Skeletal muscle cell (primary cell): ENCODE measurements at regions not wholly inside any gene's neighbourhood (a gene's known extent, or its start where the extent isn't known, plus 50 kb on each side); places are given as distances from the start of the nearest gene placed in this dataset.

ENCODE experiments used
- DNase-seq: peaks from one replicate; pipeline ENCODE4 v3.0.0-alpha.2; 2010; ENCODE audit warnings: low read depth
- H3K4me3 ChIP-seq: 2 replicates; pipeline ENCODE4 v1.5.1; 2011; ENCODE audit warnings: low read depth, mild to moderate bottlenecking, control low read depth, low read length, moderate library complexity

DNA sequence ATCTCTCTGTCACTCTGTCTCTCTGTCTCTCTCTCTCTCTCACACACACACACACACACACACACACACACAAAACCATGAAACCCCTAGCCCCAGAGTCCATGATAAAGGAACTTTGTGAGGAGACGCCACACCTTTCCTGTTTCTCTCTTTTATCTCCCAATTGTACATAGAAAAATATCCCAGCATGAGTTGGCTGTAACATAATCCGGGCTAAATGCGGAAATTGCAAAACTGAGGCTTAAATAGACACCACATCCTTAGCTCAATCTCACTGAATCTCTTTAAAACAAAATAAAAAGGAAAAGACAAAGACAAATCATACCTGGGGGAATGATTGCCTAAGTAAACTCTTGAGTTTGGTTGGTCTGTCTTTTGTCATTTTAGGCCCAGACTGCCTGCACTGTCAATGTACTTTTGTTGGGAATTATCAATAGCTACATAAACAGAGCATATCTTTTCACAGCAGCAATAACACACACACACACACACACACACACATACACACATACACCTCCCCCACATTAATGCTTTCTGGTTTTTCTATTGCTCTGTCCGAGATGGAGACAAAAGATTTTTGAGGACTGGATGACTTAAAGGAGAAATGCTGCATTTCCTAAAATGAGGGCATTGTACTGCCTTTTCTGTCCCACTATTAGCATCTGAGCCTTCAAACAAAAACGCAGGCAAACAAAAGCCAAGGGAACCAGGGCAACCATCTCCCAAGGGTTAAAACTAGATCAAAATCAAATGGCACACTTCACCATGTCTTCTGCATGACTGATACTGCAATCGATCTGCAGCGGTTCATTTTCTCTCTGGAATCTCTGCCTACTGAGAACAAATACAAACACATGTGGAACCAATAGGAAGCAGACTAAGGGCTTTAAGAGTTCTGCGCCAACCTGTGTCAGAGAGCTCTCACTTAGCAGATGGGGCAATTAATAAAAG lies 321.5 kb downstream of the NFIB start:
- DNase-seq = no peak
- H3K4me3 ChIP-seq = no peak overlapping the region

GRCh38 chr9:13991395-13991794 lies 322.5 kb downstream of the NFIB start:
- no peak for DNase-seq
- no peak overlapping the region for H3K4me3 ChIP-seq

DNA sequence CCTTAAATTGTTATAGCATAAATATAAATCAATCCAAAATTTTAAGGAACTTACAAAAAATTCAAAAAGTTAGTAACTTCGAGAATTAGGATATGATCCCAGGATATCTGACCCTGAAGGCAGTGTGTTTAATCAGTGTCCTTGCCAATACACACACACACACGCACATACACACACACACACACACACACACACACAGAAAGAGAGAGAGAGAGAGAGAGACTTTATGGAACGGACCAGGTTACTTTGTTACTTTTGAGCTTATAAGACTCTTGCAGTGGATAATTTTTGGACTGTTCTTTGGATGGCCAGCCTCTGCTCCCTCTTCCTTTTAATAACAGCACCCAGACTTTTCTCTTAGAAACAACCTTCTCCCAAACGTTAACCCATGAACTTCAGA lies 322.9 kb downstream of the NFIB start:
- DNase-seq = no peak
- no peak overlapping the region for H3K4me3 ChIP-seq

GRCh38 chr9:13990331-13990730 lies 323.6 kb downstream of the NFIB start:
- DNase-seq = no peak
- H3K4me3 ChIP-seq = no peak overlapping the region

DNA sequence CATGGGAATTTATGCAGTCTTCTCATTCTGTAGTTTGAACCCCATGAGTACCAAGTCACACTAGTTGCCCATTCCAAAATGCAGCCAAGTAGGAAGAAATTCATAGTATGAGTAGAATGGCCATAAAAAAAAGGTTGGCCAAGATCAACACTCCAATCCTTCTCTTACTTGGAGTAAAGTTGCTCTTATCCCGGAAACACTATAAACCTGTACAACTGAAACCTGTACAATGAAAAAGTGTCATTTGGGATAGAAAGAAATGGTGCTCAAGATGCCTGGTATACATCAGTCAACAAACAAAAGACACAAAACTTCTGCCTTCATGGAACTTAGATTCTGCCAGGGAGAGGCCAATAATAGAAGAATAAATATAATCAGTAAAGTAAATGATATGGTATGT lies 325.0 kb downstream of the NFIB start:
- DNase-seq = no peak
- H3K4me3 ChIP-seq = no peak overlapping the region

DNA sequence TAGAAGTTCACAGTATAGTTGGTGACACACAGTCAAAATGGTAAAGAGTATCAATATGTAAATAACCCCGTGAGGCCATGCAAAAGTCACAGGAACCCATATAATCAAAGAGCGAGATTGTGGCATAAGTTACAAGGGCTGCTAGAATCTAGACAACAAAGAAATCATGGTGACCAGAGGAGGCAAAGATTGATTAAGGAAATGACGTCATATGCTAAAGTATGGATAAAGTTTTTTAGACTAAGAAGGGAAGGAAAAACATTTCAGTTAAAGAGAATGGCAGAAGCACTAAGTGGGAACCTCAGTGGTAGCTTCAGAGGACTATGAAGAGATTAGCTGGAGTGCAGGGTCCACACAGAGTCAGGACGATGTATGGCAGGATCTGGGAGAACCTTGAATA lies 330.3 kb downstream of the NFIB start:
- H3K4me3 ChIP-seq = no peak overlapping the region
- DNase-seq = no peak

- no peak for DNase-seq
- H3K4me3 ChIP-seq = no peak overlapping the region
These were observed 334.0 kb downstream of the NFIB start for GRCh38 chr9:13979941-13980318.

DNA sequence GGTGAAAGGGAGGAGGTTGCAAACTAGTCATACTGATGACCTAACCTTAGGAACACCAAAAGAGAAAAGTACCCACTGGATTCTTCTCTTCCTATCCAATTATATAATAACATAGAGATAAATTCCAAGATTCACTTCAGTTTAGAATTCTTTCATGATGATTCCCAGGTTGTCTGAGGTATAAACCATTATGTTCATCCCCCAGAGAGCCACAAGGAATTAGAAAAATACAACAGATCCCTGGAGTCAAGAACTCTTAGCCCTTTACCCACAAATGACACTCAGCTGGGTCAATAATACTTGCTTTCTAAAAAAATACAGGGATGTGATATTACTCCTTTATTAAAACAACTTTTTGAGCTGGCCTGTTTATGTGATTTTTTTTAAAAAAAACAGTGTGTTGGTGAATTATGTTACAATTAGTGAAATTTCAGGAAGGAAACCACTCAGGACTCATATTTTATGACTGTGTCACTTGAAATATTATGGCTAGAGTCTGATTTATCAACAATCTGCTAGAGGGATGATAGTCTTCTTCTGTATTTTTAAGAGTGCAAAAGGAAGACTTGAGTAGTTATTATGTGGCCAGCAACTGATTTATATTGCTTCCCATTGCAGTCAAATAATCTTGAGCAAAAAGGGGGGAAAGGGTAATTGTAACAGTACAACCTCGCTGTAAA lies 338.2 kb downstream of the NFIB start:
- DNase-seq = no peak
- H3K4me3 ChIP-seq = no peak overlapping the region

DNA sequence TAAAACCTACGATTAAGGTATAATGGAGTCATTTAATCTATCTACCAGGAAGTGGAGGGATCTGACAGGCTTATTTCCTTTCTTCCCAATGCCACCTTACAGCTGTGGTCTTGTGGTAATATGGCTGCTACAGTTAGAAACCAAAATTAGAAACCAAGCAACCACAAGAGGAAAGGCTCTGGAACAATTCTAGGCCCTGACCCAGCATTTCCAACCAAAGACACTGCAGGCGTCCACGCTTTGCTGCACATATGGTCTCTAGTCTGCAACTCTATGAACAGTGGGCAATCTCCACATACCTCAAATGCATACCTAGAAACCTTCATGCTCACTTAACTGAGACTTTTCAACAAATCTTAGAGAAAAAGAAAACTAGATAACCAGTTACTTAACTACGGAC lies 339.1 kb downstream of the NFIB start:
- H3K4me3 ChIP-seq = no peak overlapping the region
- DNase-seq = no peak

DNA sequence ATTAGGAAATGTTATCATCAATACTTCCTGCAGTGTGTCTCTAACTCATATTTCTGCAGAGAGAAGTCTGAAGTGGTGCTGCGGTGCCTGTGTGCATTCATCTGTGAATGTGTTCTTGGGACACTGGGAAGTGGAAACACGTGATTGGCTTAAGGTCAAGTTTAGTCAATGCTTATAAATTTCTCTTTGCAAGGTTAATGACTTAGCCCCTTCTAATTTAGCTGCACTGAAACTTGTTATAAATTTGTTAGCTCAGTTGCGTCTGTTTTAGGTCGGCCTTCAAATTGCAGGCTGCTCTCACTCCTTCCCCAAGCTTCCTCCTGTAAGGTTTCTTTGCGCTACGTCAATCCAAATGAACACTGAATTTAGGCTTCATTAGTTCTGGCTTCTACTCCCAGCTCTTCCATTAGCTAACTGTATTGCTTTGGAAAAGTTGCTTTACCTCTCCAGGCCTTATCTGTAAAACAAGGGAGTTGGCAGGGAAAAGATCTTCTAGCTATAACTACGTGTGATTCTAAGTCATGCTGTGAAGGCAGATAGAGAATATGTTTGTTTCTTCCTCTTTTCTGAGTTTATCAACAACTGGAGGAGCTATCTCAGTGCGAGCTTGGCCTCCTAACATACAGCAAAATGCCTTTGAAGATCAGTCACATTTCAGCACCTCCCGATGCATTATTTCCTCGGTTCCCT lies 341.8 kb downstream of the NFIB start:
- no peak for DNase-seq
- H3K4me3 ChIP-seq = no peak overlapping the region

DNA sequence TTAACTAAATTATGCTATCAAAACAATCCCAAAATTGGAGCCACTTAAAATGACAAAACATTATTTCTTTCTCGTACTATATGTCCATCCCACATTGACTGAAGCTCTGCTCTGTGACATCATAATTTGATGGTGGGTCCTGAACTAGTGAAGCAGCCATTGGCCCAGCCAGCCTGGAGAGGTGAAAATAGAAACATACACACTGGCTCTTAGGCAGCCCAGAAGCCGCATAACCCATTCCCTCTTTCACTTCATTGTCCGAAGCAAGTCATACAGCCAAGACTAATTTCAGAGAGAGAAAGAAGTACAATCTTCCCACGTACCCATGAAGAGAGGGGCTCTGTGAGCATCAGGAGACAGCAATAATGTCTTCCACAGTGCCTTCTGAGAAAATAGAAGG lies 342.5 kb downstream of the NFIB start:
- no peak for DNase-seq
- H3K4me3 ChIP-seq = no peak overlapping the region

- H3K4me3 ChIP-seq = no peak overlapping the region
- DNase-seq = no peak
These were observed 343.5 kb downstream of the NFIB start for GRCh38 chr9:13970426-13970825.

DNA sequence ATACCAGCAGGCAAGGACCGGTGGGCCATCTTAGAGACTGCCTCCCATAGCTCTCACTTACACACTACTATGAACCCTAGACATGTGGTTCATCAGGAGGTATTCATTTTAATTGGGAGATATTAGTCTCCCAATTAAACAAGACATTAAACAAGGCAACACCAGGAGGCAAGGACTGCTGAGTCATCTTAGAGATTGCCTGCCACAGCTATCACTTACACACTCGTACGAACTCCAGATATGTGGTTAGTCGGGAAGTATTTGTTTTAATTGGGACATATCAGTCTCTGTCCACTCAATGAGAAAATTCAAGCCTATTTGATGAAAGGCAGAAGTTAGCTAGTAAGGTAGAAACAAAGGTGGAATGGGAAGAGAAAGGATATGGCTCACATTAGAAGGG lies 343.9 kb downstream of the NFIB start:
- DNase-seq = no peak
- no peak overlapping the region for H3K4me3 ChIP-seq

GRCh38 chr9:13967438-13967837 lies 346.5 kb downstream of the NFIB start:
- DNase-seq = no peak
- no peak overlapping the region for H3K4me3 ChIP-seq

DNA sequence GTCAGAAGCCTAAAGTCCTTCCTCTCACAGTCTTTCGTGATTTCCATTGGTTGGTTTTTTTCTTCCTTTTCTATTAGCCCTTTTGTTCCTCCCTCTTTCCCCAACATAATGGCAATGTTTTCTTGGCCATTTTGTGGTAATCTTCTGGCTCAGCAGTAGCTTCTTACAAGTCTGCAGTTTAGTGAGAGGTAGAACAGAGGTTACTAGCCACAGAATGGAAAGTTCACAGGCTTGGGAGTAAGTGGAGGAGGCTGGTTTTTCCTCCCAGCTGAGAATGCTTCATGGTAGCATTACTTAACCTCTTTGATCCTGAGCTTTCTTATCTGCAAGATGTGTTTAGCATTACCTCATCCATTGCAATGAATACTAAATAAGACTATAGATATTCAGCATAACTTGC lies 346.9 kb downstream of the NFIB start:
- DNase-seq = no peak
- no peak overlapping the region for H3K4me3 ChIP-seq

GRCh38 chr9:13963005-13963653 lies 350.8 kb downstream of the NFIB start:
- no peak overlapping the region for H3K4me3 ChIP-seq
- no peak for DNase-seq

DNA sequence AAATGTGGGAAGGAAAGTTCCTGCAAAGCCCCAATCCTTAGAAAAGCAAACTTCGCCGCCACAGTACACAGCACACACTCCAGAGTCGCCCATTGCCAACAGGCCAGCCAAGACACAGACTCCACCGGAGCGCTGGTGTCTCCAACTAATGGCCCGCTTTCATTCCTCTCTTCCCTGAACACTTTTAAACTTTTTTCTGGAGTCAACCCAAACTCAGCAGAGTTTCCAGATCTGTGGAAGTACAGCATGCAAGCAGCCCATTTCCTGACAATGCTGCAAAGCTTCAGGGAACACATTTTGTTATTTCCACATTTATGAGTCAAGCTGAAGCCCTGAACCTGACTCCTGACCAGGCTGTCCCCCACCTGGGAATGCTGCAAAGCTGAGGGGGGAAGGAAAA lies 351.9 kb downstream of the NFIB start:
- H3K4me3 ChIP-seq = no peak overlapping the region
- no peak for DNase-seq

GRCh38 chr9:13960011-13960765 lies 353.8 kb downstream of the NFIB start:
- DNase-seq = no peak
- H3K4me3 ChIP-seq = no peak overlapping the region

DNA sequence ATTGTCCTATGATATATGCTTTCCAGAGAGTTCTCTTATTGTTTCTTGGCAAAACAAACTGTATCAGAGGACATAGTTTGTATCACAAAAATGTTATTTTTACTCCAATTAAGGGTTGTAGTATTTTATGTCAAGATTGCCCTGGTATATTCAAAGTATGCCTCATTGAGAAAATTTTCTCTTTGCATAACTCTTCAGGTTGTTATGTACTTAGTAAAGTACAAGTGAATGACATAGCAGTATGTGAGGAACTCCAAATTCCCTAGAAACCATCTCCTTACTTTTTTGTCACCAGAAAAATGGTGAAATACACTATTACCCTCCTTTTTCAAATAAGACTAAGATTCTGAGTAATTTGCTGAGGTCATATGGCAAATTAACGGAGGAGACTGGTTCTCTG lies 355.3 kb downstream of the NFIB start:
- no peak for DNase-seq
- no peak overlapping the region for H3K4me3 ChIP-seq
